ENCODE measurements at regions not wholly inside any gene's neighbourhood (a gene's known extent, or its start where the extent isn't known, plus 50 kb on each side); places are given as distances from the start of the nearest gene placed in this dataset.

DNA sequence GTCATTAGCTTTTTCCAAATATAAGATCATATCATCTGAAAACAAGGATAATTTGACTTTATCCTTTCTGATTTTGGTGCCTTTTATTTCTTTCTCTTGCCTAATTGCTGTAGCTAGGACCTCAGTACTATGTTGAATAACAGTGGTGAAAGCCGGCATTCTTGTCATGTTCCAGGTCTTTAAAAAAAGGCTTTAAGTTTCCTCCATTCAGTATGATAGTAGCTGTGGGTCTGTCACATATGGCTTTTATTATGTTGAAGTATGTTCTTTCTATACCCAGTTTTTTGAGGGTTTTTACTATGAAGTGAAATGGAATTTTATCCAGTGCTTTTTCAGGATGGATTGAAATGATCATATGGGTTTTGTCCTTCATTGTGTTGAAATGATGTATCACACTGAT lies 115.8 kb downstream of the DUSP10 start:
- DNase-seq (ENCODE audit: low read depth in 2 of 2), result no peak

DNA sequence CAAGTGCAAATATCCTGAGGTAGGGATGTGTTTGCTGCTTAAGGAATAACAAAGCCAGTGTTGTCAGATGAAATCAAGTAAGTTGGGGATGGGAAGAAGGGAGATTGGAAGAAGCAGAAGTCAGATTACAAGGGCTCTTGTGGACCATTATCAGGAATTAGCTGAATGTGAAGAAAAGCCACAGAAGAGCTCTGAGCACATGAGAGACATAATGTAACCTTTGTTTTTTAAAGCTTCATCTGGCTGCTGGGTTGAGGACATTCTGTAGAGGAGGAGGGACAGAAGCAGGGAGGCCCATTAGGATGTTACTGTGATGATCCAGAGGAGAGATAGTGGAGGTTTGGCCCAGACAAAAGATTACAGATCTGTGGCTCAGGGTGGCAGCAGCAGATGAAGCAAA lies 111.7 kb downstream of the DUSP10 start:
- no peak for DNase-seq (ENCODE audit: low read depth in 2 of 2)

DNA sequence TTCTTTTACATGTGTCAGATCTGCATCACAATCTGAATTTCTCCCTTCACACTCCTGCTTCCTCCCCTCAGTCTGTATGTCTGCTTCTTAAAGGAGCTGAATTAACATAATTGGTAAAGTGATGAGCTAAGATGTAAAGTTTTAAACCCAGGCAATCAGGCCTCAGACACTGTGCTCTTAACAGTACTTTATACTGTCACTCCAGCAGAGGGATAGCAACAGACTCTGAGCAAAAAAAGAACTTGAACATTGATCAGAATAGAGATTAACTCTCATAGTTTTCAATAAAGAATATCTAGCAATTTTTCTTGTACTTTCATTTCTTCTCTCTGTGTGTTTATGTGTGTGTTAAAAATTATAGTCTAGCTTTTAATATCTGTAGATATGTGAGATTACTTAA lies 110.3 kb downstream of the DUSP10 start:
- no peak for DNase-seq (ENCODE audit: low read depth in 2 of 2)

DNA sequence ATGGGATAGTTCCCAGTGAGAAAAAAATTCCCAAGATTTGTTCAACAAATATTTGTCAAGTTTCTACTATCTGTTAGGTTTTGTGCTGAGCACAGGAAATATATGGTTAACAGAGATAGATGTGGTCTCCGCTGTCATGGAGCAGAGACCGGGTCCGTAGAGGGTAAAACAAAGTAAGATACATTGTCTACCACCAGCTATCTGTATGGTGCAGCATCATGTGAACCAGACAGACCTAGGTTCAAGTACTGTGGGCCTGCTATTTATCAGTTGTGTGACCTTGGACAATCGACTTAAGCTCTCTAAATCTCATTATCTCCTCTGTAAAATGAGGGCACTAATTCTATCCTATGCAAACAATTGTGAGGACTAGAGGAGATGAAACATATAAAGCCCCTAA lies 109.8 kb downstream of the DUSP10 start:
- DNase-seq (ENCODE audit: low read depth in 2 of 2), result no peak

DNA sequence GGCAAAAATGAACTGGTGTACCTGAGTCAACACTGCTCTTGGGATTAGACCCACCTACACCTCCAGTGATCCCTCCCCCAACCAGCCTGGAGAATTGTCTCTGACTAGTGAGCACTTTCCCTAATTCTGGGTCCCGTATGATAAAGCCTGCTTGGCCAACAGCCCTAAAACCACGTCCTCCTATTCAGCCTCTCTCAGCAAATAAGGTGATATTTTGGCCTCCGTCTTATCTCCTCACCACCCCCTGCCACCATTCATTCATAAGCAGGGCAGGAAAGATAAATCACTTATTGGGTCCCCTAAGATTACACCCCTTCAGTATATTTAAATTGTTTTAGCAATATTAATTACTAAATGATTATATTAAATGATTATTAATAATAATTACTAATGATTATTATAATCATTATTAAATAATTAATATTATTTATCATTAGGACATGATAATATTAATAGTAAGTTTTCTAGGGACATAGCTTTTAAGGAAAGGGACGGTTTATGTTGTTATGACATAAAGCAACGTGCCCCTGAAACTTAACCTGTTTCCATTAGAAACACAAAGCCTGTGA lies 108.0 kb downstream of the DUSP10 start:
- no peak for DNase-seq (ENCODE audit: low read depth in 2 of 2)

DNA sequence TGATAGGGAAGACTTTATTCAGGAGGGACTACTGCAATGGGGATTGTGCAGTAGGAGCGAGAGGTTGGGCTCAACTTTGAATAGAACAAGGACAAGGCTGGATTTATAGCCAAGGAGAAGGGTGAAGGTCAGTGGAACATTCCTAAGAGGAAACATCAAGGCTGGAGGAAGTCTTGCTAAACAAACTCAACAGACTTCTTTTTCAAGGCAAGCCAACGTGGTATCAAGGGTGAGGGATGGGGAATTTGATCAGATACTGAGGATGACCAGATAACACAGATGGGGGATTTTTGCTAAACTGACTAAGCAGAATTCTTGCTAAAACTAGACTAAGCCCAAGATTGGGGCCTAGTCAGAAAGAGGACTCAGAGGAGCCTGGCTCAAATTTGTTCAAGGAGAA lies 107.3 kb downstream of the DUSP10 start:
- no peak for DNase-seq (ENCODE audit: low read depth in 2 of 2)

DNA sequence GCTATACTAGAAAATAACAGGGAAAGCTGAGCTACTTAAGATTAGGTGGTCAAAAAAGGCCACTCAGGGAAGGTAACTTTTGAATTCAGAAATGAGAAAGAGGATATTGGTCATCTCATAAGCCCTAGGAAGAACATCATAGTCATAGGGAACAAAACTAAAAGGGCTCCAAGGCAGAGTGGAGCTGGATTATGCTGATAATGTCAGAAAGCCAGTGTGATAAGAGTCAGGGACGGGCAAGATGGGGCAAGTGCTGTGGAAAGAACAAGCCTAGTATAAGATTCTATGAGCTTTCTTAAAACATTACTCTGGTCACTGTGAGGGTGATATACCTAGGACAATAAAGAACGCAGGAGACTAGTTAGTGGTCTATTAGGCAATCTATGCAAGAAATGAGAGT lies 106.6 kb downstream of the DUSP10 start:
- DNase-seq (ENCODE audit: low read depth in 2 of 2), result no peak

DNA sequence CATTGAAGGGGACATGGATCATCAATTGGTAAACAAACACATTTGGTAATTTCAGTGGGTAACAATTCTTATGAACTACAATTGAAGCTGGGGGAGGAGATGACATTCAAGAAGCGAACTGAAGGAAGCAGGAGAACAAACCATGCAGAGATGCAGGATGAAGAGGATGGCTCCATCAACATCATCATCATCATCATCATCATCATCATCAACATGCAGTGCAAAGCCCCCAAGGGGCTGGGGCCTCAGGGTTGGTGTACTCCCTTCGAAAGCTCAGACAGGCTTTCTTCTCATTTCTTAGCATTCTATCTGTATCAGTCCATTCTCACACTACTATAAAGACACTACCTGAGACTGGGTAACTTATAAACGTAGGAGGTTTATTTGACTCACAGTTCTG lies 105.8 kb downstream of the DUSP10 start:
- DNase-seq (ENCODE audit: low read depth in 2 of 2), result no peak

DNA sequence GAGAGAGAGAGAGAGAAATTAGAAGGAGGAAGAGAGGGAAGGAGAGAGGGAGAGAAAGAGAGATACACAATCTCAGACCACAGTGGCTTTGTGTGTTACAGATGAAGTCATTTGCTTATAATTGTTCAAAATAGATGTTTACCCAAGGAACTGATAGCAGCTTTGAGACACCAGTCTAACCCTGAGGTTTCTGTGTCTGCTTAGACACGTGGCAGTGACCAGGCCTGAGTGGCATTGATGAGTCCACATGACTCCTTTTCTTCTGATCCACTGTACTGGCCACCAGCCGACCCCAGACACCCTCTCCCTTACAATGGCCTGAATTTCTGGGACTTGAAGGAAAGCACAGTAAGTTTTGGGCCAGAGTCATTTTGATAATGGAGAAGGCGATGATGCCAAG lies 104.9 kb downstream of the DUSP10 start:
- DNase-seq (ENCODE audit: low read depth in 2 of 2), result no peak

DNA sequence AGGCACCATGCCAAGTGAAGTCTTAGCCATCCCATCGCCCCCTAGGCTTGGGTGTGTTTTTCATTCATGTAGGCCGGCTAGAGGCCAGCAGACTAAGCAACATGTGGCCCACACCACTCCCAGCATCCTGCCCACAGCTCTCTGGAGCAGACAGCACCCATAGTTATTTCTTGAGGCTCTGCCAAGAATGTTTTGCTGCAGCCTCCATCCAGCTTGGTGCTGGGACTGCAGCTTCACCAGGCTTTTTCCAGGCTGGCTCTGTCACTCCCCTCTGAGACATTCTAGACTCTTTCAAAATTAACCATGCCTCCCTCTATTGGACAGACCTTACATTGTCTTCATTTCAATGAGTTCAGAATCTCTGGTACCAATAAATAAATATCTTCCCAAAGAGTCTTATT lies 104.2 kb downstream of the DUSP10 start:
- DNase-seq (ENCODE audit: low read depth in 2 of 2), result no peak

DNA sequence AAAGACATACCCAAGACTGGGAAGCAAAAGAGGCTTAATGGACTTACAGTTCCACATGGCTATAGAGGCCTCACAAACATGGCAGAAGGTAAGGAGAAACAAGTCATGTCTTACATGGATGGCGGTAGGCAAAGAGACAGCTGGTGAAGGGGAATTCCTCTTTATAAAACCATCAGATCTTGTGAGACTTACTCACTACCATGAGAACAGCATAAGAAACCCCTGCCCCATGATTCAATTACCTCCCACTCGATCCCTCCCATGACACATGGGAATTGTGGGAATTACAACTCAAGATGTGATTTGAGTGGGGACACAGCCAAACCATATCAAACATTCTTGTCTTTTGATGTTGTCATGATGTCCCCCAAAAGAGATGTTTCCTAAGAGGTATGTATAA lies 103.3 kb downstream of the DUSP10 start:
- DNase-seq (ENCODE audit: low read depth in 2 of 2), result no peak

DNA sequence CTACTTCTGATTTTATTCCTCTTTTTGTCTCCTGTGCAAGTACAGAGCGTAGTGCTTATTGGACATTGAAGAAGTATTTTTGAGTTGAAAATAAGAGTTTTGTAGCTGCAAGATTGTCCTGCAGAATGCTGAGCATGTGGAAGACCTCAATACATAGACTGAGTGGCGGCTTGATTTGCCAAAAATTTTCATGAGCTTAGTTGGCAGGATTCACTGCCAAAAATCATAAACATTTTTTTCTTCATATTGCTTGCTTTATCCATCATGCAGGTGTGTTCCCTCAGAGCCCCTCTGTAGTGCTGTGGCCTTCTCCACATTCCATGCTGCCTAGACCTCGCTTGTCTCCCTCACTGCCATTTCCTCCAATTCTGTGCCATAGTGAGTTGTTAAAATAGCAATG lies 100.1 kb downstream of the DUSP10 start:
- DNase-seq (ENCODE audit: low read depth in 2 of 2), result no peak

DNA sequence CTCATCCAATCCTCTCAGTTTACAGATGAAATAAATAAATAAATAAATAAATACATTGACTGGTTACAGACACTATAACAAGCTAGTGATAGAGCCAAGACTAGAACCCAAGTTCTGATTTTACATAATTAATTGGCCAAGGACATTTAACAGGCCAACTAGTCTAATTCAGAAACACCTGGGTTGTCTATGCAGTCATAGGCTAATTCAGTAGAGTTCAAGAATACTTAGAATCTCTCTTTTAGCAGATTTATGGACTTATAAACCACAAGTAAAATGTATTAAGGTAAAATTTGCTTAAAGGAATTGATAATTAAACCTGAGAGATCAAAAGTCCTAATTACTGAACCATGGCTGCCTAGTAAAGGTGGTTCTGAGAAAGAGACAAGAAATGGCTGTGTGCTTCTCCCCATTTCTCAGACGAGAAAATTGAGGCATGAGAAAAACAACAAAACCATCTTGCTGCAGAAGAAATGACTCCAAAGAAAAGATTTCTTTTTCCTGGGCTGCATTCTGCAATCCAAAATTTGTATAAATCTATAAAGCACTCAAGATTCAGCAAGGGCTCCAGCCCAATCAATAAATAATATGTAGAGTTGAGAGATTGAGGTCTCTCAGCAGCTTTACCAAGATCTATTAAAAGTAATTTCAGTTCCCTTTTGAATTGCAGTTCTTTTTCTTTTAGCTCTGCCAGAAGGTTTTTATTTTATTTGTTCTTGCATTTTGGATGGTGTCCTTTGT lies 98.3 kb downstream of the DUSP10 start:
- DNase-seq (ENCODE audit: low read depth in 2 of 2), result no peak

DNA sequence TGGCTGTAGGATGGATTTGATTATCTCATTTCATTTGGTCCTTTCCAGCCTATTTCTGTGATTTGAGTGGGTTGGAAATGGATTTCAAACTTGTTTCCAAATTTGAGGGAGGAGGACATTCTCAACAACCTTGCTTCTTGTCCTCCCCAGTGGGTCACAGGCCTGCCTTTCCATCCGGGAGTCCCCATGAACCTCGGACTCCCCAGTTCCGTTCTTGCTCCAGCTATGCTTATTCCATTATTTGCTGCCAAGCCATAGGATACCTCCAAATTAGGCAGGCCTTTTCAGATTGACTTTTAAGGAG lies 97.8 kb downstream of the DUSP10 start:
- DNase-seq (ENCODE audit: low read depth in 2 of 2), result no peak

DNA sequence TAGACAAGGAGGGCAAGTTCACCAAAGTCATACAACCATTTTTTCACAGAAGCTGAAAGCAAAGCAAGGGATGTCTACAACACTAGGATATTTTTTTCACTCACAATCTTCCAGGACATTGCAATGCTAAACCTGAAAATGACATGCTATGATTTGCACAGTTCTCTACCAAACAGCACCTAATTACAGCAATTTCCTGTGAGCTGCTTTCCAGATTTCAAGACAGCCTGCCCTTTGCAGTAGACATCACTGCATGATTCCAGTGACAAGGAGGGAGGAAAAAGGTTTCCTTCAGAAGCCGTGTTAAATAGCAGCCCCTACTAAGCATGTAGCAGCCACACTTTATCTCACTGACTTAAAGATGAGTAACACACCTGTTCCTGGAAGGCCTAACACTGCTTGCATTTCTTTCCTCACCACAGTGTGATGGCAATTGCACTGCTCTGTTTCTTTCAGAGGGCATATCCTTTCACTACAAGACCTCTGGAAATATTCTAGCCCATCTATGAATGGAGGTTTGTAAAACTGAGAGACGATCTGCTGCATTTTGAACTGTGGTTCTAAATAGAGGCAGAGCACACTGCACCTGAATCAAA lies 97.1 kb downstream of the DUSP10 start:
- DNase-seq (ENCODE audit: low read depth in 2 of 2), result no peak

DNA sequence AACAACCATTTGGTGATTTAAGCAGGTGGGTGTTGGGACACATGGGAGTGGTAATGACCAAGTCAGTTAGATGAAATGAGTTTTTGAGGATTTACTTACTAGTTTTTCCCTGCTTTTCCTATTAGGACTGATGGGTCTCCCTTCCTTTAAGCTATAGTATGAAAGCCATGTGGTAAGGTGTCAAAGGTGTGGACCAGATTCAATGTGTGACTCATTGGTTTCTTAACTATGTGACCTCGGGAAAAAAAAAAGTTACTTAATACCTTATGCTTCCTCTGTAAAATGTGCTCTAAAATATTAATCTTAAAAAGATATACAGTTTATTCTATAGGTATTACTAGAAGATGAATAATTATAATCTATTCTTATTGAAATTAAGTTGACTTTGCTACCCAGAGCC lies 93.7 kb downstream of the DUSP10 start:
- no peak for DNase-seq (ENCODE audit: low read depth in 2 of 2)

Measured in stimulated activated CD4-positive, alpha-beta T cell treated with anti-CD3 and anti-CD28 coated beads, Interleukin-12 subunit alpha, Interleukin-12 subunit beta, amount 100 ng/mL, for 24 hours (primary cell).